ENCODE measurements at regions not wholly inside any gene's neighbourhood (a gene's known extent, or its start where the extent isn't known, plus 50 kb on each side); places are given as distances from the start of the nearest gene placed in this dataset.
"Not testable (repeated sequence)": the region's sequence is repeated elsewhere in the genome, so short reads cannot be mapped to it uniquely, and the experiment has no call there.

DNA sequence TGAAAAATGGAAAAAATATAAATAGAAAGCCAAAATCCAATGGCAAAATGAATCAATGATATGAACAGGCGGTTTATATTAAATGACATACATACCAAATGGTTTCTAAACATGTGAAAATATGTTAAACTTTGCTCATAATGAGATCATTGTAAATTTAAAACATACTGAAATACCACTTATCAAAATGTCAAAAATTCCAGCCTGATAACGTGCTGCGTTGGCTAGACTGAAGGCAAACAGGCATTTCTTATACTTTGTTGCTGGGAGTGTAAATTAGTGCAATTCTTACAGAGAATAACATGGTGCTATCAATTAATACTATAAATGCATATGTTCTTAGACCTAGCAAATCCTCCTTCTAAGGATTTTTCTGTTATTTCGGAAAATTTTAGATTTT is 225.8 kb upstream of the FAM3C start:
- H3K4me1 Mint-ChIP-seq (ENCODE audit: low read depth) = no peaks in the 10 kb centered on the region
- H3K27ac Mint-ChIP-seq = no peak overlapping the region
- DNase-seq (ENCODE audit: low spot score) = no peak
- H3K36me3 Mint-ChIP-seq (ENCODE audit: low read depth) = no peaks in the 10 kb centered on the region
- H3K4me3 Mint-ChIP-seq = no peak overlapping the region
- H3K9me3 Mint-ChIP-seq = no peaks in the 10 kb centered on the region
- H3K27me3 Mint-ChIP-seq (ENCODE audit: low read depth) = no peaks in the 10 kb centered on the region

DNA sequence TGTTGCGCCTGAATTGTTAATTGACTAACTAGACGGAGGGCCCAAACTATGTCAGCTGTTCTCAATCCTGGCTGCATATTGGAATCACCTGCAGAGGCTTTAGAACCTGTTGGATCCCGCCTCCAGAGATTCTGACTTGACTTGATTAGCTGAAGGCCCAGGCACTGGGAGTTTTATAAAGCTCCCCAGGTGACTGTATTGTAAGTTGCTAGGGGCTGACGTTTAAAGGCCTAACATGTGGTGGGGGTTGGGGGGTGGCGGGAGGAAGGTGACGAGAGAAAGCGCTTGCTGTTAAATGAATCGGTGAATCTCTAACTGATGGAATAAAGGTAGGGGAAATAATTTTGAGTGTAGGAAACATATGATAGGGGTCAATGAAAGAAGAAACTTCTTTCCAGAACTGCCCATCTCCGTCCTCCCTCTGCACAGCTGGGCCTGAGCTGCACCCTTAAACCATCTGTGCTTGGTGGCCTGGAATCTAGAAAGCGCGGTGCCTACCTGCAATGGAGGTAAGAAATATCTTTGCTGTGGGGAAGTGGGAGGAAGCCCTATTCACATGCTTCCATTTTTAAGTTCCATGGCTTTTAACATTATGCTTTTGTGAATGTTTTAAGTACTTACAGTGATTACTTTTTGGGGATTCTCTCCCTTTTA is 225.0 kb upstream of the FAM3C start:
- Mint-ChIP-seq H3K27me3 (ENCODE audit: low read depth) (no peaks in the 10 kb centered on the region), H3K4me1 (ENCODE audit: low read depth) (no peaks in the 10 kb centered on the region), H3K36me3 (ENCODE audit: low read depth) (no peaks in the 10 kb centered on the region), H3K9me3 (no peaks in the 10 kb centered on the region), H3K4me3 (no peak overlapping the region), H3K27ac (no peak overlapping the region)
- DNase-seq (ENCODE audit: low spot score) = no peak

DNA sequence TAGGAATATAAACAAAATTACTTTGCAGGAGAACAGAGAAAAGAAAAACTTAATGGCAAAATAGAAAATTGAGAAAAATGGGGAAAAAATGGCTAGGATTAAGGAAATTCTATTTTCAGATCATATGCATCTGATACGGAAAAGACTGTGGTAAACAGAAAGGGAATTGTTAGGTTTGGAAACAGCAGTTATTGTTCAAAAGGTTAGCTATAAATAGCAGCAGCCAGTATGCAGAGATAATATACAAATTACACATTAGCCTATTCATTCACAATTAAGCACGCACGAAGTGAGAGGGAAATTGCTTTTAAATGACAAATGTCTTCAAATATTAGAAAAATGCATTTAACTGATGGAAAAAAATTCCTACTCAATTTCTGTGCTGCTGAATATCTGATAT is 224.1 kb upstream of the FAM3C start:
- DNase-seq (ENCODE audit: low spot score) = no peak

DNA sequence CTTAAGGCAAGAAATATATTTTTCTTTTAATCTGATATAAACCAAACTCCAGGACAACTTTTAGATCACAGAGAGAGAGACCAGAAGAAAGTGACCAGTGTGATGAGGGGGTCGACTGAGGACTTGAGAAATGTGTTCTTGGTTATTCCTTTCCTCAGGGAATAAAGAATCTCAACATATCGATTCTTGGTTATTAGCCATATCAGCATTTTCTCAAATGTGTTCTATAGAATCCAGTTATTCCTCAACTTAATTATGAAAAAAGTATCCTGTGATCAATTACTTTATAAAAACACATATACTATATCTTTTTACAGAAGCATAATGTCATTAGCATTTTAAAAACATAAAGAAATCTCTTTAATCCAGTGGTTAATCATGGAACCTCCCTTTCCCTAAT is 222.1 kb upstream of the FAM3C start:
- Mint-ChIP-seq H3K36me3 (ENCODE audit: low read depth) (no peaks in the 10 kb centered on the region), H3K27ac (no peak overlapping the region), H3K27me3 (ENCODE audit: low read depth) (no peaks in the 10 kb centered on the region), H3K9me3 (no peaks in the 10 kb centered on the region), H3K4me1 (ENCODE audit: low read depth) (no peaks in the 10 kb centered on the region), H3K4me3 (no peak overlapping the region)
- no peak for DNase-seq (ENCODE audit: low spot score)

More for the DNA sequence above, 224.1 kb upstream of the FAM3C start:
- Mint-ChIP-seq H3K27ac (no peak overlapping the region), H3K9me3 (no peaks in the 10 kb centered on the region), H3K27me3 (ENCODE audit: low read depth) (no peaks in the 10 kb centered on the region), H3K36me3 (ENCODE audit: low read depth) (no peaks in the 10 kb centered on the region), H3K4me3 (no peak overlapping the region), H3K4me1 (ENCODE audit: low read depth) (no peaks in the 10 kb centered on the region)

DNA sequence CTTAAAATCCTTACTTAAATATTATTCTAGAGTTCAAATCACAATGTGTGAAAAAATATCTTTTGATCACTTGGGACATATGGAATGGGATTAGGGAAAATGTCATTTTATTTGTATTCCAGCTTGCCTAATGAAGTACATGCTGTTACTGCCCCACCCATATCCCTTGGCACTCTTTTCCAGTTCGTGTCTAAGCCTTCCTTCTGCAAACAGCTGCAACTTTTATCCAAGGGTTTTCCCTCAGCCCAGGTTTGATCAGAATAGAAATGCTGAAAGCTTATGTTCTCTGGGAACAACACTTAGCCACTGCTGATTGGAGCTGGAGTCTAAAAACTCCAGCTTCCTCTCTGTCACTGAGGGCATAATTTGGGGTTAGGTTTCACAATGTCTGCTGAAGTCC is 214.1 kb upstream of the FAM3C start:
- Mint-ChIP-seq H3K27me3 (ENCODE audit: low read depth) (no peaks in the 10 kb centered on the region), H3K9me3 (no peaks in the 10 kb centered on the region), H3K4me1 (ENCODE audit: low read depth) (no peaks in the 10 kb centered on the region), H3K27ac (no peak overlapping the region), H3K4me3 (no peak overlapping the region), H3K36me3 (ENCODE audit: low read depth) (no peaks in the 10 kb centered on the region)
- DNase-seq (ENCODE audit: low spot score) = no peak

DNA sequence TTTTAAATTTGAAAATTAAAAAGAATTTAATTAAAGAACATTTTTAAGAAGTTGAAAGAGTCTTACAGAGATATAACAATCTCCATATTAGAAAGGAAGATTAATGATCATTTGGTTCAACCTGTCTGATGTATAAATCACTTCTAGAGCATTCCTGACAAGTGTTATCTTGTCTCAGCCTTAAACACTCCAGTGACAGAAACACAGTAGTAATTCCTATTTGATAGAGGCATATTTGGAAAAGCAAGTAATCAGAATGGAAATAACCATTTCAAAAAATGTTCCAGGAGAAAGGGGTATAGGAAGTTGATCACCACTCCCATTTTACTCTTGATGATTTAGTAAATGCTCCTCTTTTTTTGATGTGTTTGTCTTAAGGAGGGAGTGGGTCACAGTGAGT is 213.1 kb upstream of the FAM3C start:
- Mint-ChIP-seq H3K4me3 (no peak overlapping the region), H3K36me3 (ENCODE audit: low read depth) (no peaks in the 10 kb centered on the region), H3K27me3 (ENCODE audit: low read depth) (no peaks in the 10 kb centered on the region), H3K9me3 (no peaks in the 10 kb centered on the region), H3K4me1 (ENCODE audit: low read depth) (no peaks in the 10 kb centered on the region), H3K27ac (no peak overlapping the region)
- no peak for DNase-seq (ENCODE audit: low spot score)

- H3K27me3 Mint-ChIP-seq (ENCODE audit: low read depth) = no peaks in the 10 kb centered on the region
- no peaks in the 10 kb centered on the region for H3K36me3 Mint-ChIP-seq (ENCODE audit: low read depth)
- no peaks in the 10 kb centered on the region for H3K4me1 Mint-ChIP-seq (ENCODE audit: low read depth)
- H3K9me3 Mint-ChIP-seq = no peaks in the 10 kb centered on the region
- no peak overlapping the region for H3K27ac Mint-ChIP-seq
- DNase-seq (ENCODE audit: low spot score) = no peak
- no peak overlapping the region for H3K4me3 Mint-ChIP-seq
Observed at GRCh38 chr7:121608785-121609184, 212.7 kb upstream of the FAM3C start.

DNA sequence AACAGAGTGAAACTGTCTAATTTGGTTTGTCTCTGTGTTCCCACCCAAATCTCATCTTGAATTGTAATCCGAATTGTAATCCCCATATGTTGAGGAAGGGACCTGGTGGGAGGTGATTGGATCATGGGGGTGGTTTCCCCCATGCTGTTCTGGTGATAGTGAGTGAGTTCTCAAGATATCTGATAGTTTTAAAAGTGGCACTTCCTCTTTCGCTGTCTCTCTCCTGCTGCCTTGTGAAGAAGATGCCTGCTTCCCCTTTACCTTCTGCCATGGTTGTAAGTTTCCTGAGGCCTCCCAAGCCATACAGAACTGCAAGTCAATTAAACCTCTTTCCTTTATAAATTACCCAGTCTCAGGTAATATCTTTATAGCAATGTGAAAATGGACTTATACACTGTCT is 212.1 kb upstream of the FAM3C start:
- not testable (repeated sequence) for H3K27ac Mint-ChIP-seq; DNase-seq (ENCODE audit: low spot score); H3K4me1 Mint-ChIP-seq (ENCODE audit: low read depth); H3K27me3 Mint-ChIP-seq (ENCODE audit: low read depth); H3K36me3 Mint-ChIP-seq (ENCODE audit: low read depth); H3K4me3 Mint-ChIP-seq; H3K9me3 Mint-ChIP-seq

- Mint-ChIP-seq H3K36me3 (ENCODE audit: low read depth) (no peaks in the 10 kb centered on the region), H3K4me1 (ENCODE audit: low read depth) (no peaks in the 10 kb centered on the region), H3K27me3 (ENCODE audit: low read depth) (no peaks in the 10 kb centered on the region), H3K4me3 (no peak overlapping the region), H3K9me3 (no peaks in the 10 kb centered on the region), H3K27ac (no peak overlapping the region)
- DNase-seq (ENCODE audit: low spot score) = no peak
Observed at GRCh38 chr7:121605317-121605680, 209.2 kb upstream of the FAM3C start.

- DNase-seq (ENCODE audit: low spot score) = no peak
- Mint-ChIP-seq H3K36me3 (ENCODE audit: low read depth) (no peaks in the 10 kb centered on the region), H3K9me3 (no peaks in the 10 kb centered on the region), H3K27ac (no peak overlapping the region), H3K4me1 (ENCODE audit: low read depth) (no peaks in the 10 kb centered on the region), H3K27me3 (ENCODE audit: low read depth) (no peaks in the 10 kb centered on the region), H3K4me3 (no peak overlapping the region)
Observed at GRCh38 chr7:121604627-121605316, 208.7 kb upstream of the FAM3C start.

- DNase-seq (ENCODE audit: low spot score) = no peak
- H3K36me3 Mint-ChIP-seq (ENCODE audit: low read depth) = no peaks in the 10 kb centered on the region
- no peak overlapping the region for H3K4me3 Mint-ChIP-seq
- no peak overlapping the region for H3K27ac Mint-ChIP-seq
- no peaks in the 10 kb centered on the region for H3K4me1 Mint-ChIP-seq (ENCODE audit: low read depth)
- H3K27me3 Mint-ChIP-seq (ENCODE audit: low read depth) = no peaks in the 10 kb centered on the region
- no peaks in the 10 kb centered on the region for H3K9me3 Mint-ChIP-seq
Observed at GRCh38 chr7:121603886-121604285, 207.8 kb upstream of the FAM3C start.

DNA sequence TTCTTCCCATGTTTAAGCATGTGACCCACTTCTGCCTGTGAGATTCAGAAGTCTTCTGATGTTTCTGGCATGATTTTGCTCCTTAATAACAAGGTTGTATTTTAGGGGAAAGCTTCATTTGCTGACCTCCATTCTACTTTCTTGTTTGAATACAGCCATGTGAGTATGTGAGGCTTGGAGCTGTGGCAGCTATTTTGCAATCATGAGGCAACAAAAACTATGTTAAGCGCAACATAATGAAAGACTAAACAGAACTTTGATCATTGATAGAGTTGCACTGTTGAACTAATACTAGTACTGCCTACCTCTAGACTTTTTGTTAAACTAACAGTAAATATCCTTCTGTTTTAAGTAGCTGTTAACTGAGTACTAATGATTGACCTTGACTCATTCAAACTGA is 203.8 kb upstream of the FAM3C start:
- Mint-ChIP-seq H3K27ac (no peak overlapping the region), H3K9me3 (no peaks in the 10 kb centered on the region), H3K27me3 (ENCODE audit: low read depth) (no peaks in the 10 kb centered on the region), H3K36me3 (ENCODE audit: low read depth) (no peaks in the 10 kb centered on the region), H3K4me1 (ENCODE audit: low read depth) (no peaks in the 10 kb centered on the region), H3K4me3 (no peak overlapping the region)
- no peak for DNase-seq (ENCODE audit: low spot score)

DNA sequence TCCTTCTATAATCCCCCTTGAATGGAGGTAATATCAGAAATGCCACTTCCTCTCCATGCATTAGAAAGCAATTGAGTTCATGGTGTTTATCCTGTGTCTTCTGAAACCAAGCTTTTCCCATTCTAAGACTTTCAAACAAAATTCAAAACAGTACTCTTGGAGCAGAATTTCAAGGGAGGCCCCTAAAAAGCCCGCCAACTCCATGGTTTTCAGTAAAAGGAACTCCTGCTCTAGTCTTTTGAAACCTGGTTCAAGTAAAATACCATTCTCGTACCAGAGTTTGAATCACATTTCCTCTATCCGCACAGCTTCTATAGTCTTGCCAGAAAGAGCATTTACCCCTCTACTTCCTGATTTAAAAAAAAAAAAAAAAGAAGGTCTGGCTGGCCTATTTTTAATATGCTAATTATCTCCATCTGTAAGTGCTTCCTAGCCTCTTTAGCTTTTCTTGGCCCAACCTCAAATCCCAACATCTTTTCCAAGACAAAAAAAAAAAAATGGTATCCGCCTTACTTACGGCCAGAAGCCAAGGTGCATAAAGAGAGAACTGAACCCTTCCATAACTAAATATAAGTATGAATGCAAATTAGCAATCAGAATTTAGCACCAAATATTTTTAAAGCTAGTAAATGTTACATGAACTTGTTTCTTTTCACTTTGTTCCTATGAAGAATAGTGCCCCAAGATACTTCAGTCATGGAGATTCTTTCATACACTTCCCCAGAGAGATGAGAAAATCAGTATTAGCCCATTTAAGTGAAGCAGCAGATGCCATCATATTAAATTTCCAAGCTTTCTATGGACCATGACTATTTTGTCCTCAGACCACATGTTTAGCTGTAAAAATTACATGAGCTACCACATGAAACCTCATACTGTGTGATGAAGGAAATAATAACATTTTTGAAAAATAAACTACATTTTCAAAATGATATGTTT is 199.9 kb upstream of the FAM3C start:
- Mint-ChIP-seq H3K27ac (no peak overlapping the region), H3K27me3 (ENCODE audit: low read depth) (no peaks in the 10 kb centered on the region), H3K9me3 (no peaks in the 10 kb centered on the region), H3K4me1 (ENCODE audit: low read depth) (no peaks in the 10 kb centered on the region), H3K4me3 (no peak overlapping the region), H3K36me3 (ENCODE audit: low read depth) (no peaks in the 10 kb centered on the region)
- no peak for DNase-seq (ENCODE audit: low spot score)

DNA sequence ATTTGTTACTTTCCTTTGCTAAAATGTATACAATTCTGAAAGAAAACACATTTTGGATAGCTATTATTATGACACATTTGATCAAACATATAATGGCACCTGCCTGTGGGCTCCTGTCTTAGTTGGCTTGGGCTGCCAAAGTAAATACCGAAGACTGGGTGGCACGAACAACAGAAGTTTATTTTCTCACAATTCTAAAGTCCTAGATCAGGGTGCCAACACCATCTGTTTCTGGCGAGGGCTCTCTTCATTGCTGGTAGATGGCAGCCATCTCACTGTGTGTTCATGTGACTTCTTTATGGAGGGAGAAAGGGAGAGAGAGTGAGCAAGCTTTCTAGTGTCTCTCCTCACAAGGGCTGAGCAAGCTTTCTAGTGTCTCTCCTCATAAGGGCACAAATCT is 195.8 kb upstream of the FAM3C start:
- no peak for DNase-seq (ENCODE audit: low spot score)
- no peak overlapping the region for H3K27ac Mint-ChIP-seq

More for the DNA sequence above, 195.8 kb upstream of the FAM3C start:
- Mint-ChIP-seq H3K4me3 (no peak overlapping the region), H3K4me1 (ENCODE audit: low read depth) (no peaks in the 10 kb centered on the region), H3K9me3 (no peaks in the 10 kb centered on the region), H3K27me3 (ENCODE audit: low read depth) (no peaks in the 10 kb centered on the region), H3K36me3 (ENCODE audit: low read depth) (no peaks in the 10 kb centered on the region)

Data from T-helper 2 cell treated with Interferon-gamma antibody and Interleukin-4, amounts not matched to agents 5 μg/mL and 100 μg/mL, for 36 hours (primary cell).